Esophagus squamous epithelium (tissue), 4 donors: ENCODE measurements at regions not wholly inside any gene's neighbourhood (a gene's known extent, or its start where the extent isn't known, plus 50 kb on each side); places are given as distances from the start of the nearest gene placed in this dataset.

Experiments
- POLR2A ChIP-seq, 4 donors: fragments of 450-650 bp; IDR thresholded peaks; one replicate each; pipeline ENCODE4 v1.6.1; 2017; ENCODE audit warnings: antibody characterized with exemption in 4 of 4, mild to moderate bottlenecking in 4 of 4, moderate library complexity in 3 of 4
- TF ChIP-seq, protein P1 (sequence below), 6 experiments: fragments of 450-650 bp in 4 of 6; fragments of 200-600 bp in 2 of 6; sonication (generic) in 2 of 6; IDR thresholded peaks; one replicate each; pipeline ENCODE4 v1.5.1; 2016 to 2019; ENCODE audit warnings: antibody characterized with exemption in 6 of 6, mild to moderate bottlenecking in 4 of 6, moderate library complexity in 4 of 6

DNA sequence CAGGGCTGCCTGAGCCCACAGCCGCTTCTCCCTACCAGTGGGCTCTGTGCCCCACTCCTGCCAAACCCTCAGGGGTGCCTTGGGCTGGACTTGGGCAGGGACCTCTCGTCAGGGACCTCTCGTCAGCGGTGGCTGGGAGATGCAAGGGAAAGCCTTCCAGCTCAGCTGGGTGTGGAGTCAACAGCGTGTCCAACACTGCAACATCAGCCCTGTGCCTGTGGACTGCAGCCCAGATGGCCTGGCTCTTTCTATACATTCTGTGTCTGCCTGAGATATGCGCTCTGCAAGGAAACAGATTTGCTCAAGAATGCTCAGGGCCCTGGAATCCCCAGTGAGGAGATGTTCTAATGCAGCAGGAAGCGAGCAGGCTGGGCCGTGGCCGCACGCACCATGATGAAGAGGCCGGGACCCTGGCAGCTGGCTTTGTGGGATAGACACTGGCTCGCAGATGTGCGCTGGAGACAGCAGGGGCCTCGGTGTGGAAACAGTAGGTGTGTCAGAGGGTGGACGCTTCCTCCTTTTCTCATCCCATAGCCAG is 85.0 kb upstream of the COL5A1 start:
- TF ChIP-seq, protein P1, sequence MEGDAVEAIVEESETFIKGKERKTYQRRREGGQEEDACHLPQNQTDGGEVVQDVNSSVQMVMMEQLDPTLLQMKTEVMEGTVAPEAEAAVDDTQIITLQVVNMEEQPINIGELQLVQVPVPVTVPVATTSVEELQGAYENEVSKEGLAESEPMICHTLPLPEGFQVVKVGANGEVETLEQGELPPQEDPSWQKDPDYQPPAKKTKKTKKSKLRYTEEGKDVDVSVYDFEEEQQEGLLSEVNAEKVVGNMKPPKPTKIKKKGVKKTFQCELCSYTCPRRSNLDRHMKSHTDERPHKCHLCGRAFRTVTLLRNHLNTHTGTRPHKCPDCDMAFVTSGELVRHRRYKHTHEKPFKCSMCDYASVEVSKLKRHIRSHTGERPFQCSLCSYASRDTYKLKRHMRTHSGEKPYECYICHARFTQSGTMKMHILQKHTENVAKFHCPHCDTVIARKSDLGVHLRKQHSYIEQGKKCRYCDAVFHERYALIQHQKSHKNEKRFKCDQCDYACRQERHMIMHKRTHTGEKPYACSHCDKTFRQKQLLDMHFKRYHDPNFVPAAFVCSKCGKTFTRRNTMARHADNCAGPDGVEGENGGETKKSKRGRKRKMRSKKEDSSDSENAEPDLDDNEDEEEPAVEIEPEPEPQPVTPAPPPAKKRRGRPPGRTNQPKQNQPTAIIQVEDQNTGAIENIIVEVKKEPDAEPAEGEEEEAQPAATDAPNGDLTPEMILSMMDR (IDR thresholded peaks at IDR 0.05) = no peak
- no peak for TF ChIP-seq POLR2A (IDR thresholded peaks at IDR 0.05)
